ENCODE measurements at regions not wholly inside any gene's neighbourhood (a gene's known extent, or its start where the extent isn't known, plus 50 kb on each side); places are given as distances from the start of the nearest gene placed in this dataset.

DNA sequence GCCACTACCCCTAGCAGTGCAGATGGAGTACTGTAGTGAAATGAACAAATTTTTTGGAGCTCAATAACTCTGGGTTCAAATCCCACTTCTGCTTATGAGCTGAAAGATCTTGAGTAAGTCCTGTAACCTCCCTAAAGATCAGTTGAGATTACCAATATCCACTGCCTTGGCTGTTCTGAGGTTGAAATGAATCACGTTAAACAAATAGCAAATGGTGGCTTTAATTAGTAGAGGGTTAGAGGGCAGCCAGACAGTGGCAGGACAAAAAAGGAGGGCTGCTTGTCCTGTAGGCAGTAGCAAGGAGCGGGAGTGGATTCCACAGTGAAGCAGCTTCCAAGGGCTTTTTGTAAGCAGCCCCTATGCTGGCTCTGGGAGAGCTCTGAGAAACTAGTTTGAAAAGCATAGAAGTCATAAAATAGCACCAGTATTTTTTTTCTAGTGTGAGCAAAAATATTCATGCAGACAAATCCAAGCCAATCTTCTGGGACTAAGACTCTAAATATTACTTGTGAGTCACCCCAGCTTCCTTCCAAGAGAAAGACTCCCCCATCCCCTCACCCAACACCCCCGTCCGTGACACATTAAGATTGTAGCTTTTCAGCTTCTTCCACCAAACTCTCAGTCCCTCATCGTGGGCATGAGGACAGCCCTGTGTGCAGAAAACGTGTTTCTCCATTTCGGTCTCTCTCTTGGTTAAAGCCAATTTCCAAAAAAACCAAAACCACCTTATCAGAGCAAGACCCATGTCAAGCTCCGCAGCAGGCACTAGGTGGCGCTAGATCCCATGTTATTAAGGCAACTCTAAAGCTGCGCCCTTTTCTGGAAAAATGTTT is 123.5 kb upstream of the LGALSL start:
- DNase-seq (ENCODE audit: insufficient read length, low spot score) (peak; percentile 28), FAIRE-seq (peak; percentile 89)

DNA sequence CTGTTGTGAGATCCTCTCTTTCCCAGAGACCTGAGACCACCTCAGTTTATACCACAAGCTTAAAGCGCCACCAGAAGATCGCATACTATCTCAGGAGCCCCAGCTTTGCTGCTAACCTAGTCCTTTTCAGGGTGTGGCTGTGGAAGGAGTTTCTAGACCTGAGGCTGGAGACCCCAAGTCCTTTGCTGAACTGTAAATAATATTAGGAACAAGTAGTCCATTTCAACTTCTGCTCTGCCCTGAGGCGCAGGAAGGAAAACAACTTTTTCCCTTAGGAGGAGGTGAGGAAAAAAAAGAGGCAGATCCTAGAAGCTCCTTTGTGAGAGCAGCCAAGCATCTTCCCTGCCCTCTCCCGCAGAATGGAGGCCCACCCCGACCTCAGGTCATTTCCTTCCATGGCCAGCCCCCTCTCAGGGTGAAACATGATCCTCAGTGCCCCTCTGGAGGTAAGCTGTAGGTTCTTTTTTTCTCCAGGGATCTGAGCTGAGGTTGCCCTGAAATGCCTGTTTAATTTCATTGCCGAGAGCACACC is 122.8 kb upstream of the LGALSL start:
- DNase-seq (ENCODE audit: insufficient read length, low spot score), result no peak
- FAIRE-seq, result no peak

DNA sequence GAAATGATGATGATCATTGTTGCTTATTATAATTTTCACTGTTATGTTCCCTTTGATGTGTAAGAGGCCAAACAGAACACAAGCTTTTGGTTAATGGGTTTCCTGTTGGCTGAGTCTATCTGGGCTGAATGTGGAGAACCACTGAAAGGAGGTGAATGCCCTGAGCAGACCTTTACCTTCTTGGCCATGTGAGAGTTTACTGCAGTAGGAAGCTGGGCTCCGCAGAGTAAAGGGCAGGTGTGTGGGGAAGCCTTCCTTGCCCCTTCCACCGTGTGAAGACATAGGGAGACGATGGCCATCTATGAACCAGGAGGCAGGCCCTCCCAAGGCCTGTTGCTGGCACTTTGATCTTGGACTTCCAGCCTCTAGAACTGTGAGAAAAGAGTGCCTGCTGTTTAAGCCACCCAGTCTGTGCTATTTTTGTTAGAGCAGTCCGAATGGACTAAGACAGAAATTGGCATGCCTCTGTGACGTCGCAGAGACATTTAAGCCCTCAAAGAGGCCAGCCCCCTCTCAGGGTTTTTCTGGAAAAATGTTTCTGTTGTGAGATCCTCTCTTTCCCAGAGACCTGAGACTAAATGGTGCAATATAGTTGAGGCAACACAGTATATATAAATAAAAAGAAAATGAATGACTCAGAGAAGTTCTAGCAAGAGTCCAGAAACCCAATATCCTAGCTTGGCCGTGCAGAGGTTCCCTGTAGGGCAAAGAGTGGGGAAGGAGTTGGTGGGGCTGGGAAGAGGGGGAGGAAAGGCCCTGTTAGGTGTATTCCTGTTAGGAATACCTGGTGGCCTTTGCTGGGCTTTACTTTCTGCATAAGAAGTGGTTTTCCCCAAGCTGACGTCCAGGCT is 121.9 kb upstream of the LGALSL start:
- DNase-seq (ENCODE audit: insufficient read length, low spot score), result no peak
- no peak for FAIRE-seq

DNA sequence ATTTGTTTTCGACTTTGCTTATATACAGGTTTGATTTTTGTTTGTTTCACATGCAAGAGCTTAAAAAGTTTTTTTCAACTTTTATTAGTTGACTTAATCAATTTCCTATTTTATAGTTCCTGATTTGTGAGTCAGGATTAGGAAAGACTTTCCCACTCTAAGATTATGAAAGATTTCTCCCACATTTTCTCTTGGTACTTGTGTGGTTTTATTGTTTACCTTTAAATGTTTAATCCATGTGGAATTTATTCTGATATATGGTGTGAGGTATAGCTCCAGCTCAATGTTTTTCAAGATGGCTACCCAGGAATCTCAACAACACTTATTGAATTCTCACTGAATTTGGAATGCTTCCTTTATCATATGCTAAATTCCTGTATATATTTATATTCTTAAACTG is 117.8 kb upstream of the LGALSL start:
- FAIRE-seq (no peak), DNase-seq (ENCODE audit: insufficient read length, low spot score) (no peak)

DNA sequence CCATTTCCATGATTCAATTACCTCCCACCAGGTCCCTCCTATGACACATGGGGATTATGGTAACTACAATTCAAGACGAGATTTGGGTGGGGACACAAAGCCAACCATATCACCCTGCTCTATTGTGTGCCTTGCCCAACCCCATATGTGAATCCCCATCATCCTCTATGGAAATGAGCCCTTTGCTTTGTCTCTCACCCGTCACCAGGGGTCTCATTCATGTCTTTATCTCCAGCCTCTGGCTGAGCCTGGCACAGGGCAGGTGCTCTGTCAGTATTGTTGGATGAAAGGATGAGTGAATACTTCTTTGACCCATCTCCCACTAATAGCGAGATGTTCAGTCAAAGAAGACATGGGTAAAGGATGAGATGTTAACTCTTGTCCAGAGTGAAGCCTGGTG is 116.6 kb upstream of the LGALSL start:
- no peak for DNase-seq (ENCODE audit: insufficient read length, low spot score)
- FAIRE-seq, result no peak

DNA sequence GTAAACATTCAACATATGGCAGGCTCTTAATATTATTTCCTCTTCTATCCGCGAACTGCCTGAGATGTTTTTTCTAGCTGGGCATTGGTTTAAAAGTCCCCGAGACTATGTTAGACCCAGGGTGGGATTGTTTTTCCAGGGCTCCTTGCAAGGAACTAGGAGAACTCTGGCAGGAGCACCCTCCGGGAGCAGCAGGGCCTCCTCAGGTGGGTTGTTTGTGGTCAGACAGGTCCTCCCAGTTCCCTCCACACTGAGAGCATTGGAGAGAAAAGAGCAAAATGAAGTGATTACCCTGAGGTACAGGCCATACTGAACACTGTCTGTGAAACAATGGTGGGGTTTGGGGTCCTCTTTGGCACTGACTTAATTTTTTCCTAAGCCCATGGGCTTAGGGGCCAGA is 115.9 kb upstream of the LGALSL start:
- DNase-seq (ENCODE audit: insufficient read length, low spot score) (no peak), FAIRE-seq (no peak)

DNA sequence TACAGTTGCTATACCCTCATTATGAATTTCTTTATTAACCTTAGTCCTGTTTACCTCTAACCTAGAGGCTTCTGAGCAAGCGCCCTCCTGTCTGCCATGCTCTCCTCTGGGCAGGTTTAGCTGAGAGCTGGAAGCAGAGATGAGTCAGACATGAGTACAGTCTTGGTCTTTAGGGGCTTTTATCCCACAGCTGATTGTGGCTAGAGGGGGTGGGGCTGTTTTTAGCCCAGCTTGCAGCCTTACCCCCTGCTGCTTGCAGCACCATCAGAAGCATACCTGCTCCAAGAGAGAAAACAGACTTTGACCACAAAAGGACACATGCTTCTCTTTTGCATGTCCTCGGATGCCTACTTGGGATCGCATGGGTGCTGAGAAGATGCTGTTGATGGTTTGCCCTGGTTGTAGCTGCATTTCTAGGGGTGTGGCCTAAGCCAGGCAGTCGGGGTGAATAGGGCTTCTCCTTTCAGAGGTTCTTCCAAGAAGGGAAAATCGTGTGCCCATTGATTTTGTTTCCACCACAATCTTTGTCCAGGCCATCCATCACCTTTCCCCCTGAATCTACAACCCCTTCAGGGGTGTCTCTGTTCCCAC is 115.0 kb upstream of the LGALSL start:
- DNase-seq (ENCODE audit: insufficient read length, low spot score) (no peak), FAIRE-seq (no peak)

DNA sequence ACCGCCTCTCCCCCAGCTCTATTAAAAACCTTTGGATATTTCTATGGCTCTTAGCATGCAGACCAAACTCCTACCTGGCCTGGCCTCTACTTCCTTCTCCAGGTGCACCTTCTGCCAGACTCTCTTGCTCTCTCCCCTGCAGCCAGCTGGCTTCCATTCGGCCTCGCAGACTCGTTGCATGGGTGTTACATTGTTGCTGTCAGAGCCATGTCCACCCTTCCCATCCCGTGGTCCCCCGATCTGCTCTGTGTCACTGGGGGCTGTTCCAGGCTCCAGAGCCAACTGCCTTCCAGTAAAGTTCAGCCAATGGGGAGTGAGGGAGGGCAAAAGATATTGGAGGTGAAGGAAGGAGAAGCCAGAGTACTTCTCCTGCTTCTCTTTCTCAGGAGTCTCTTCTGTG is 112.5 kb upstream of the LGALSL start:
- DNase-seq (ENCODE audit: insufficient read length, low spot score) (no peak), FAIRE-seq (no peak)

DNA sequence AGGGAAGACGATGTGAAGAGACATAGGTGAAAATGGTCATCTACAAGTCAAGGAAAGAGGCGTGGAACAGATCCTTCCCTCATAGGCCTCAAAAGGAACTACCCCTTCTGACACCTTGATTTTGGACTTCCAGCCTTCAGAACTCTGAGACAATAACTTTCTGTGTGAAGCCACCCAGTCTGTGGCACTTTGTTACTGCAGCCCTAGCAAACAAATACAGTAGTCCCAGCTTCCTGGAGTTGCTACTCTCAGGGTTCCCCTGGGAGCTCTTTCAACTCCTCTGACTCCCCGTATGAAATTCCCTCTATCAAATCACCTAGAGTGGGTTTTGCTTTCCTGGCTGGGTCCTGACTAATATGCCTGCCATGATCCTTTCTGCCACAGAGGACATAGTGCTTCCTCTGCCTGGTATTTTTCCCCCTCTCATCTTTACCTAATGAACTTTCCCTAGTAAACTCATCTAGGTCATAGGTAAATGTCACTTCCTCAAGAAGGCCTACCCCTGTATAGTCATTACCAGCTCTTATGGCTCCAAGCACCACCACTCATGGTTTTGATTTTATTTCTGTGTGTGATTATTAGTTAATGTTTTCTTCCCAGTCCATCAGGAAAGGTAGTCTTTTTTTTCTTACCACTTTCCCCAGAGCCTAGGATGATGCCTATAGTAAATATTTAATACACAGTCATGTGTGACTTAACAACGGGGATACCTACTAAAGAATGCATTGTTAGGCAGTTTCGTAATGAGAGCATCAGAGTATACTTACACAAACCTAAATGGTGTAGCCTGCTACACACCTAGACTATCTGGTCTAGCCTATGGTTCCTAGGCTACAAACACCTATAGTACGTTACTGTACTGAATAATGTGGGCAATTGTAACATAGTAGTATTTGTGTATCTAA is 111.5 kb upstream of the LGALSL start:
- DNase-seq (ENCODE audit: insufficient read length, low spot score) (no peak), FAIRE-seq (no peak)

DNA sequence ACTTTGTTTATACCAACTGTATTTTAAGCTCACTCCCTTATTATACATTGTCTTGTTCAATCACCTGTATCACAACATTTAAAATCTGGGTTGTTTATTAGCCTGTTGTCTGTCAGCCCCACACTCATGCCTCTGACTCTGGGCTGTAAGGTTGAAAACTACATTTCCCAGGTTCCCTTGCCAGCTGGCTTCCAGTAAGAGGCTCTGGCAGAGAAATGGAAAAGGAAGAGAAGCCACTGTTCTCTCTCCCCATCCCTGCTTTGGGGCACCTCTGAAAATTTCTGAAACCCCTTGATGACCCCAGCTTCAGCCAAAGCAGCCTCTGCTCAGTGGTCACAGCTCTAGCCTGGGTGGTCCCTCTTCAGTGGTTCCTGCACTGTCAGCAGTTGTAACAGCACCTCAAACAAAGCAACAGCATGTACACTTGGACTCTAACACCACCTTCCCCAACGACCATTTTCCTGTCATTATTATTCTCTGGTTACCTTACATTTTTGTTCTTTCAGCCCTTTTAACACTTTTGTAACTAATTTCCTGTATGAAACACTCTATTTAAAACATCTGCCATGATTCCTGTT is 108.9 kb upstream of the LGALSL start:
- FAIRE-seq (no peak), DNase-seq (ENCODE audit: insufficient read length, low spot score) (no peak)

DNA sequence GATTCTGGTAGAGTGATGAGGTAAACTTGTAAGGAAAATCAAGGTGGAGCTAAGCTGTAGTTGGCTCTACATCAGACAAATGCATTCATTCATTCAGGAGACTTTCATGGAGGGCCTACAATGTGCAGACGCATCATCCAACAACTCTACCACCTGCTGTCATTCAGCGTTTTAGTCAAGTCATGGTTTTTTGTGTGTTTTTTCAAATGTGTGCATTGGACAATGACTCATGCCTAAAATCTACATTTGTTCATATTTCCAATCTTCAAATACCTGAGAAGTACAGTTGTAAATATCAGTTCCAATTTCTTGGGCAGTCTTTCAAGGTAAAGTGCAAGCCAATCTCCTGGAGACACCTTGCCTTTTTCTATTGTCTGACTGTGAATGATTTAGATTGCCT is 108.0 kb upstream of the LGALSL start:
- FAIRE-seq (no peak), DNase-seq (ENCODE audit: insufficient read length, low spot score) (no peak)

DNA sequence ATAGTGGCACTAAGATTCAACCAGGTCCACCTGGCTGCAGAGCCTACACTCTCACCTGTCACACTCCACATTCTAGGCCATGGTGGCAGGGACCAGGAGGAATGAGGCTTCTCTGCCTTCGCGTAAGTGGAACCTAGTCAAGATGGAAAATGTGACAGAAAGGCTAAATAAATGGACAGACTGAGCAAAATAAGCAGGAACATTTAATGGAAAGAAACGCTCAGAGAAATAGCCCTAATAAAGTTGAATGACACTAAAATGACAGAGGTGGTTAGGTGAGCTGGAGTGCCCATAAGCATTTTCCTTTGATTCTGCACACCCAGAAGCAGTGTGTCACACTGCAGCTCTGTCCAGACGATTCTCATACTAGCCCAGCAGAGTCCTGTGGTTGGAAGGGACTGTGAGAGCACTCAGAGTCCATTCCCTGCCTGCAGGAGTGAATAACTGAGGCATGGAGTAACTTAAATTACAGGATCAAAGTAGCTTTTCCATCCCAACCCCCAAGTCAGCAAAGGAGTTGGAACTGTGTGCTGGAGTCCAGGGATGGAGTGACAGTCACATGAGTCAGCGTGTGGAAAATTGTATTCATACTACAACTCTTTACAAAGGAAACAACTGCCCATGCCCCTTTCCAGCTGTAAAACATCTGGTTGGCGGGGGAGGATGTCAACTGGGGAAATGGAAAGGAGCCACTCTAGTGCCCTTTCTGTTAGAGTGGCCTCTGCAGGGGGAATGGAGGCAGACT is 105.4 kb upstream of the LGALSL start:
- DNase-seq (ENCODE audit: insufficient read length, low spot score) (no peak), FAIRE-seq (no peak)

DNA sequence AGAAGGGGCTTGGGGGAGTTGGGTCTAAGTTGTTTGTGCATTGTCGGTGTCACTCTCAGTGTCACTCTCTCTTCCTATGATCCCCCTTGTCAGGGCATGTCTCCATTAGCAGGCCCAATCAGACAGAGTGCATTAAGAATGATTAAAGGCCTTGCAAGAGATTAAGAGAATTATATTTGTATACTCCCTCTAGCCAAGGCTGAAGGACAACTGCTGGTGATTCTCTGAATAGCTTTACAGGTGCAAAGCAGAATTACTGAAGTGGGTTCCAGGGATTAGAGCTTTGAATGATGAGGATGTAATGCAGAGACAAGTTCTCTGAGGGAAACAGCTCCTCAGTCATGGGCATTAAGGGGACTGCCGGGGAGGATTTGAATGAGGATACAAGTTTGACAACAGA is 104.8 kb upstream of the LGALSL start:
- DNase-seq (ENCODE audit: insufficient read length, low spot score) (no peak), FAIRE-seq (no peak)

DNA sequence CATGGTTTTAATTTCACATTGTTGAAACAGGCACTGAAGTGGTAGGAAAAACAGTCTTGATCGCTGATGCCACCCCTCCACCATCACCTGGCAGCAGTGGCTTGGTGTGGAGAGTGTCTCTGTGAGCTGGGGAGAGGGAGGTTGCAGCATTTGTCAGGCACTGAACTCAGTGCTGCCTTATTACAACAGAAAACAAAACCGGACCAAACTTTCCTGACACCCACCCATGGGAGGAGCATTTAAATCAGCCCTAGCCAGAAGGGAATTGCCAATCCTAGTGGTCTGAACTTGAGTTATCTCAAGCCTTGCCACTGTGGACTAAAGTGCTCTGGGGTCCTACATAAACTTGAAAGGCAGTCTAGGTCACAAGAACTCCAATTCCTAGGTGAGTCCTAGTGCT is 103.0 kb upstream of the LGALSL start:
- FAIRE-seq (no peak), DNase-seq (ENCODE audit: insufficient read length, low spot score) (no peak)

DNA sequence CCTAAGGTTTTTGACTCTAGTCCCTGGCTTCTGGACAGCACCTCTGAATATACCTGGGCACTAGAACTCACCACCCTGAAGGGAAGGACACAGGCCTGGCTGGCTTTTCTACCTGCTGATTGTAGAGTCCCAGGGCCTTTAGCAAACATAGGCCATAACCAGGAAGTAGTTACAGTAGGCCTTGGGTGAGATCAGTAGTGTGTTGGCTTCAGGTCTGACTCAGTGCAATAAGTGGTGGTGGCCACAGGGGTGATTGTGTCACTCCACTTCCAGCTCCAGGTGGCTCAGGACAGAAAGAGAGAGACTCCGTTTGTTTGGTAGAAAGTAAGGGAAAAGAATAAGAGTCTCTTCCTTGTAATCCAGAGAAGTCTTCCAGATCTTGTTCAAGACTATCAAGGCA is 101.7 kb upstream of the LGALSL start:
- DNase-seq (ENCODE audit: insufficient read length, low spot score), result no peak
- no peak for FAIRE-seq

DNA sequence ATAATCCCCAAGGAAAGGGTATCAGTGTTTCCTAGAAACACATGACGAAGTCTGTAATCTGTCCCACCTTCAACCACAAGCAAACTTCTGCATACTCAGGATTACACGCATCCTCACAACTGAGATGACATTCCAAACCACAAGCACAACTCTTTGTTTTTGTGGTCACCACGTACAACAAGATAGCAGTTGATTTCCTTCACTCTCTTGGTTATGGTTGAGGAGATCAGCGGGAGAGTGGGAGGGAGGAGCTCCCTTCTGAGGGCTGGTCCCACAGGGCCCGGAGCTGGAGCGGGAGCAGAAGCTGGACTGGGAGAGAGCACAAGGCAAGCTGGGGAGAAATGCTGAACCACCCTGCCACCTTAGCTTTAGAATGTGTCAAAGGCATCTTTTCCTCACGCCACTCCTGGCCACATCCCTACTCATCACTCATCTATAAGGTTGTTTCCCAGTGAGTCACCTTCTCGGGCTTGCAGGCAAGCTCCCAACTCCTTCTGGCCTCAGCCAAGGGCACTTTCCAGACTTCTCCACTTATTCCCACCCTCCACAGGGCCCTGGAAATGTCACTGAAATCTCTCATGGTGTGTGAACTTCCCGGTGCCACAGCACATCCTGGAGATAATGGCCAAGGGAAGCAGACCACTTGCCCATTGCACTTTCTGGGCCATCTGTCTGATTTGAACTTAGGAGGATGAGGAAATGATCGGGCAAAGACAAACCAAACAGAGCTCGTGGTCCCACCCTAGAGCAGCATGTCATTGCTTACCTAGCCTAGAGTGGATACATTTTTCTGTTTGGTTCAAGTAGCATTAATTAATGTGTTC is 98.9 kb upstream of the LGALSL start:
- DNase-seq (ENCODE audit: insufficient read length, low spot score) (no peak), FAIRE-seq (no peak)

DNA sequence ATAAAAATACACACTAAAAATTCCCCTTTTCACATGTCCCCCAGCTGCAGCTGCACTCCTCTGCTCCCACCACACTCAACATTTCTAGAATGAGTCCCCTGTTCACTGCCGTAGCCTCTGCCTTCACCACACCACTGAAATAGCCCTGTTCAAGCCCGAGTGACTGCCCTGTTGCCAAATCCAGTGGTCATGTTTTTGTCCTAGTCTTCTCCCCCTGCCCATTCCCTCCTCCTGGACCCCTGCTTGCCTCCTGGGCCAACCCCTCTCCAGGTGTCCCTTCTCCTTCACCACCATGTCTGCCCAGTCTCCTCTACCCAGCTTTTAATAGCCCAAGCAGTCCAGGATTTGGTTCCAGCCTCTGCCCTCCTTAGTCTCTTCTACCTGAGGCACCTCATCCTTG is 97.1 kb upstream of the LGALSL start:
- DNase-seq (ENCODE audit: insufficient read length, low spot score) (no peak), FAIRE-seq (no peak)

DNA sequence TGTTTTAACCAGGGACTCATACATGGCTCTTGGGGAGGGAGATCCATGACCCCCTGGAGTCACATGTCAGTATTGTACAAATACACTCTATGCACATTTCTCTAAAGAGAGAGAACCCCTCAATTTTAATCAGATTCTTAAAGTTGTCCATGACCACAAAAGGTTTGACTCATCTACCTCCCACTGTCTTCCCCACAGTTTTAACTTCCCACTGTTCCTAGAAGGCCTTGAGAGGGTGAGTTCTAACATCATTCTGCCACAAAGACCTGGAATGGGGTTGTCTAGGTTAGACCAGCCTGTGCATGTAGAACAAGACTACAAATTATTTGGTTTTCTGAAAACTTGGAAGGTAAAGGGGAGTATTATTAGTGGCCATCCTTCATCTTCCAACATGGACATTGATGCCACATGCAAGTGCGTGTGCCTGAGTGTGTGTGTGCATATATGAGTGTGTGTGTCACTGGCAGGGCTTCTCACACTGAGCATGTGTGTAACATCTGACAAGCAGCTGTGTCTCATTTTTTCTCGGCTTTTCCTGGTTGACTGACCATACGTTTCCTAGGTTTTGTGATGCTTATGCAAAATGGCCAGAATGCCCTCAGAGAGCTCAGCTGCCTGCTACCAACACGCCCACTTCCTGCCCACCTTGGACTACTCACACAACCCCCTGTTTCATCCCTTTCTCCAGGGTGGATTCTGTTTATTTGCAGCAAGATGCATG is 94.6 kb upstream of the LGALSL start:
- no peak for FAIRE-seq
- no peak for DNase-seq (ENCODE audit: insufficient read length, low spot score)

Measured in GM19239 (cell line).